Hematopoietic multipotent progenitor cell treated with erythropoietin and hydrocortisone succinate and interleukin-3 and kit ligand, for 8 days (in vitro differentiated cells): ENCODE measurements at regions not wholly inside any gene's neighbourhood (a gene's known extent, or its start where the extent isn't known, plus 50 kb on each side); places are given as distances from the start of the nearest gene placed in this dataset.
A peak's percentile ranks its signal among the peaks of the same experiment; 100 is the strongest.
"Not testable (repeated sequence)": the region's sequence is repeated elsewhere in the genome, so short reads cannot be mapped to it uniquely, and the experiment has no call there.

ENCODE experiments used
- DNase-seq: peaks from one replicate; pipeline ENCODE4 v3.0.0-alpha.2; 2015

DNA sequence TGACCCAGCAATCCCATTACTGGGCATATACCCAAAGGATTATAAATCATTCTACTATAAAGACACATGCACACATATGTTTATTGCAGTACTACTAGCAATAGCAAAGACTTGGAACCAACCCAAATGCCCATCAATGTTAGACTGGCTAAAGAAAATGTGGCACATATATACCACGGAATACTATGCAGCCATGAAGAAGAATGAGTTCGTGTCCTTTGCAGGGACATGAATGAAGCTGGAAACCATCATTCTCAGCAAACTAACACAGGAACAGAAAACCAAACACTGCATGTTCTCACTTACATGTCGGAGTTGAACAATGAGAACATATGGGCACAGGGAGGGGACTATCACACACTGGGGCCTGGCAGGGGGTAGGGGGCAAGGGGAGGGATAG, 183.0 kb downstream of the HACE1 start:
- not testable (repeated sequence) for DNase-seq

GRCh38 chr6:104675161-104675560, 184.6 kb downstream of the HACE1 start:
- peak; percentile 5 for DNase-seq

- not testable (repeated sequence) for DNase-seq
These were observed 186.6 kb downstream of the HACE1 start for GRCh38 chr6:104673078-104673477.

DNA sequence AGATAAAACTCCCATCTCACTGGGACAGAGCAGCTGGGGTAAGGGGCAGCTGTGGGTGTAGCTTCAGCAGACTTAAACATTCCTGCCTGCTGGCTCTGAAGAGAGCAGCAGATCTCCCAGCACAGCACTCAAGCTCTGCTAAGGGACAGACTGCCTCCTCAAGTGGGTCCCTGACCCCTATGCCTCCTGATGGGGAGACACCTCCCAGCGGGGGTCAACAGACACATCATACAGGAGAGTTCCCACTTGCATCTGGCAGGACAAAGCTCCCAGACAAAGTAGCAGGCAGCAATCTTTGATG, 188.2 kb downstream of the HACE1 start:
- DNase-seq: not testable (repeated sequence)

DNA sequence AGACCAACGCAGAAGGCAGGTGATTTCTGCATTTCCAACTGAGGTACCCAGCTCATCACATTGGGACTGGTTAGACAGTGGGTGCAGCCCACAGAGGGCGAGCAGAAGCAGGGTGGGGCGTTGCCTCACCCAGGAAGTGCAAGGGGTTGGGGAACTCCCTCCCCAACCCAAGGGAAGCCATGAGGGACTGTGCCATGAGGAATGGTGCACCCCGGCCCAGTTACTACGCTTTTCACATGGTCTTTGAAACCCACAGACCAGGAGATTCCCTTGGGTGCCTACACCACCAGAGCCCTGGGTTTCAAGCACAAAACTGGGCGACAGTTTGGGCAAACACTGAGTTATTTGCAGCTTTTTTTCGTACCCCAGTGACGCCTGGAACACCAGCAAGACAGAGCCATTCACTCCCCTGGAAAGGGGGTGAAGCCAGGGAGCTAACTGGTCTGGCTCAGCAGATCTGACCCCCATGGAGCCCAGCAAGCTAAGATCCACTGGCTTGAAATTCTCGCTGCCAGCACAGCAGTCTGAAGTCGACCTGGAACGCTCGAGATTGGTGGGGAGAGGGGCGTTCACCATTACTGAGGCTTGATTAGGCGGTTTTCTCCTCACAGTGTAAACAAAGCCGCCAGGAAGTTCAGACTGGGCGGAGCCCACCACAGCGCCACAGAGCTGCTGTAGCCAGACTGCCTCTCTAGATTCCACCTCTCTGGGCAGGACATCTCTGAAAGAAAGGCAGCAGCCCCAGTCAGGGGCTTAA, 188.7 kb downstream of the HACE1 start:
- not testable (repeated sequence) for DNase-seq

GRCh38 chr6:104669483-104669882, 190.2 kb downstream of the HACE1 start:
- no peak for DNase-seq

DNA sequence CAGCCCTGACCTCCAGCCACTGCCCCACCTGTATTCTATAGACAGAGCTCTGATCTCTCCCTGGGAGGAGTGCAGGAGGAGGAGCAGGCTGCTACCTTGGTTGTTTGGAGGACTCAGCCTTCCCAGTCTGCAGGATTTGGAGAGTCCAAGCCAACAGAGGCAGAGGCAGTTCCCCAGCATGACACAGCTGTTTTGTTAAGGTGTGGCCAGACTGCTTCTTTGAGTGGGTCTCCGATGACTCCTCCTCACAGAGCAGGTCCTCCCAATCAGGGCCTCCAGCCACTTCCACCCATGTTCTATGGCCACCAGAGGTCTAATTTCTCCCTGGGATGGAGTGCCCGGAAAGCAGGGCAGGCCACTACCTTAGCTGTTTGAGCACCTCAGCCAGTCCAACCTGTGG, 203.5 kb downstream of the HACE1 start:
- peak; percentile 1 for DNase-seq

DNA sequence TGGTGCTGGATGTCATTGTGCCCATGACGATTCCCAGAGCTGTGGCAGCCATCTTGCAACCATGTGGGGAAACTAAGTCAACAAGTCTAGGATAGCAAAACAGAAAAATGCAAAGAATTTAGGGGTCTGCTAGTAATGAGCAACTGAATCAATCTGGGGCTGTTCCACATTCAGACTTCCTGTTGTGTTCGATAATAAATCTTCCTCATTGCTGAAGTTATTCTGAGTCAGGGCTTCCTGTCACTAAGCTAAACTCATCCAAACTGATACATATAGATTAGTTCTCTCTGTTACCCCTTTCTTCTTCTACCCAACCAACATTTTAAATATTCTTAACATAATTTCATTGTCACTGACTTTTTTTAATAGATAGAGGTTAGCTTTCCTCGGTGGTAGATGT, 205.9 kb downstream of the HACE1 start:
- DNase-seq: no peak

DNA sequence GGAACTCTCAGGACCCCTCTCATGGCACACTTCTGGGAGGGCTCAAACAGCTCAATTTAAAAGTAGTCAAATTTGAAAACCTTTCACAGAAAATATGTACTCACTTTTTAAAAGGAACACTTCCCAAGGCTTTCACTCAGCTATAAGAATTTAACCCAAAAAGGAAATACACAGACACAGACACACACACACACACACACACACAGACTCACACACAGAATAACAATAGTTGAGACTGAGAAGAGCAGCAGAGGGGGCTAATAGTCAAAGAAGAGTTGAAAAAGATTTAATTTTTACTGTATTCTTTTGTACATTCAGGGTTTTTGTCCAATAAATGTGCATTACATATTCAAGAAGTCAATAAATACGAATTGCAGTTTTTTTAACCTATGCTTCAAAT, 211.4 kb downstream of the HACE1 start:
- DNase-seq: no peak

- no peak for DNase-seq
These were observed 214.9 kb downstream of the HACE1 start for GRCh38 chr6:104644848-104645247.

- no peak for DNase-seq
These were observed 216.8 kb downstream of the HACE1 start for GRCh38 chr6:104642871-104643270.

- no peak for DNase-seq
These were observed 219.0 kb downstream of the HACE1 start for GRCh38 chr6:104640761-104641160.

- DNase-seq: no peak
These were observed 219.5 kb downstream of the HACE1 start for GRCh38 chr6:104640150-104640700.

GRCh38 chr6:104639668-104640067, 220.1 kb downstream of the HACE1 start:
- no peak for DNase-seq

DNA sequence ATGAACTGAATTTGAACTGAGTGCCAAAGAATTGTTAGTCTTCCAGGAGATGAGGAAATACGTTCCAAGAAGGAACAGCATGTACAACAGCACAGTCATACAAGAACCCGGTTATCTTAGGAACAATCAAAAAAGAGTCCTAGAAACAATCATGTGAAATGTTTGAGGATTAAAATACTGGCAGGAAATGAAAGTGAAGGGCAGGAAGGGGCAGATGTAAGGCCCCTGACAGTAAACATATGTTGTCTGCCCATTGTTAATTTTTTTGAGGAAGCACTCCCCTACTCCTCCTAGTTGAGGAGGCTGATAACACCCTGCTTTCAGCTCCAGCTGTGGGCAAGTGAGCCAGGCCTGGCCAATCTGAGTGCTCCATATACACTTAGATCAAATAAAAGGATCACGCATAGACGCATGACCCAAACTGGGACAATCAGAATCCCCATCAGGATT, 220.9 kb downstream of the HACE1 start:
- no peak for DNase-seq

DNA sequence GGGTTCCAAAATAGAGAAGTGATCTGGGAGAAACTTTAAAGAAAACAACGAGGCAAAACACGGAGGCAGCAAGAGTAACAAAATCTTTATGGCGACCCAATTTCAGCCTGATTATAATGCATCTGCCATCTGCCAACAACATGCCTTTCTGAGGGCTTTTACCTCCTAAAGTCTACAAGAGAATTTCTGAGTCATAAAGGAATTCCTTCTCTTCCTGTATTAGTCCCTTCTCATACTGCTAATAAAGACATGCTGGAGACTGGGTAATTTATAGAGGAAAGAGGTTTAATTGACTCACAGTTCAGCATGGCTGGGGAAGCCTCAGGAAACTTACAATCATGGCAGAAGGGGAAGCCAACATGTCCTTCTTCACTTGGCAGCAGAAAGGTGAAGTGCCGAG, 226.6 kb downstream of the HACE1 start:
- no peak for DNase-seq

DNA sequence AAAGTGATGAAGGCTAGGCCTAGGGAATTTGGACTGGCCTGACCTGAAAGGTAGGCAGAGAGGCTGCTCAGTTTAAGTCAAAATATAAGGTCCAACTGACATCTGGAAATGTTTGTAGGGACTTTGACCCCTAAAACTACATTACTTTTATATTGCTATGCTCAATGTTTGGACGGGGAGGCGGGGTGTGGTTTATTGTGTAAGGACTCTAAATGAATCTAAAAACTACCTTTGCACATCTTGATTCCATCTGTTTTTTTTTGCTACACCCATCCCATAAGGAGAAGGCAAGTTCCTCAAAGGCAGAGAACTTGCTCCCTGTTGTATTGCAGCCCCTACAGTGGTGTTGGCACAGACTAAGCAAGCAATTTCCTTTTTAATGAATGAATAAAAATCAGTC, 227.1 kb downstream of the HACE1 start:
- DNase-seq: no peak

- DNase-seq: no peak
These were observed 228.8 kb downstream of the HACE1 start for GRCh38 chr6:104630955-104631354.

- DNase-seq: no peak
These were observed 229.2 kb downstream of the HACE1 start for GRCh38 chr6:104630522-104630921.

- DNase-seq: no peak
These were observed 229.9 kb downstream of the HACE1 start for GRCh38 chr6:104629826-104630225.

DNA sequence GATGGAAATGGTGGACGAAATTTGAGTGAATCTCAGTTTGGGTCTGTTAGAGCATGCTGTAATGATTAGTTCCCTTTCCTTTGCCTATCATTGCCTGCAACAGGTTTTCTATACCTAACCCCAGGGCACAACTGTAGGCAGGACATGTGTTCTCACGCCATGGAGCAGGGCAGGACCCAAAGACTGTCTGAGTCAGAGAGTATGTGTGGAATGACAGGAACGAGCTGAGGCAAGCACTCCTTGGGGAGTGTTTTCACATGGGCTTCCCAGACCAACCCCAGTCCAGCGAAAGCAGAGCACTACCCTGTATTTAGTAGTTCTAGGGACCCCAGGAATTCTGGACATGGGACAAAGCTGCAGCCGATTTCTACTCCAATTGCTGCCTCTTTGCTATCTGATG, 234.2 kb downstream of the HACE1 start:
- DNase-seq: no peak

GRCh38 chr6:104623052-104623690, 236.5 kb downstream of the HACE1 start:
- DNase-seq: no peak

DNA sequence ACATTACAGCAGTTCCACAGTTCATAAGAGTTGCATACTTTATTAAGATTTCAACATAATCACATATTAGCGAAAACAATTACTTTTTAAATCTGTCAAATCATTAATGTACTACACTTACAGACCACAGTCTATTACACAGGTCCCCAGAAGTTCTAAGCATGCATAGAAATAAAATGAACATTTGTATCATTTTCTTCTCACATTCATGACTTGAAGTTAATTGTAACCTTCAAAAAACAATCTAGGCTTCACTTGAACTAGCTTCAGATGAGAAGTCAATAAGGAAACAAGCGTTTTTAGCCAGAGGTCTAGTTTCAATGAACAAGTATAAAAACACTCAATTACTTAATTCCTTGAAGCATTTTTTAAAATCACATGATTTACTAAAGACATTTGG, 238.3 kb downstream of the HACE1 start:
- no peak for DNase-seq

GRCh38 chr6:104617591-104617990, 242.1 kb downstream of the HACE1 start:
- no peak for DNase-seq

DNA sequence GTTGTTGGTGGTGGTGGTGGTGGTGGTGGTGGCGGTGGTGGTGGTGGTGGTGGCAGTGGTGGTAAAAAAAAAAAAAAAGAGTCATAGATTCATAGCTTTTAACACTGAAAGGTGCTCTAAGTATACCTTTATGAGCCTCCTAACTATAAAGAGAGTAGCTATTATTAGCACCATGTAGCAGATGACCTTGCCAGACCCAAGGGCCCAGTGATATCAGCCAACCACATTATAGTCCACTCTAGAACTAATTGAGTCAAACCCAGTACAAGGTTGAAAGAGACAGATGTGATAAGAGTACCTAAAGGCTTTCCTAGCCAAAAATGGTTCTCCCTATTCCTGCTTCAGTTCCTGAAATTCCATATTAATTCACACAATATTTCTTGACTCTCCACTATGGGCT, 245.3 kb downstream of the HACE1 start:
- no peak for DNase-seq
